Tibial nerve (tissue), 4 donors: ENCODE measurements at regions not wholly inside any gene's neighbourhood (a gene's known extent, or its start where the extent isn't known, plus 50 kb on each side); places are given as distances from the start of the nearest gene placed in this dataset.

Source experiments
- EP300 ChIP-seq, 2 donors: sonication (generic); formaldehyde crosslinking; IDR thresholded peaks; one replicate each; pipeline ENCODE4 v1.6.1; 2017; ENCODE audit warnings: antibody characterized with exemption in 2 of 2, mild to moderate bottlenecking in 1 of 2
- TF ChIP-seq, protein P1 (sequence below), 5 experiments: fragments of 200-600 bp in 3 of 5; fragments of 450-650 bp in 2 of 5; sonication (generic) in 3 of 5; IDR thresholded peaks; one replicate each; pipeline ENCODE4 v1.5.1; 2016 to 2019; ENCODE audit warnings: antibody characterized with exemption in 5 of 5, mild to moderate bottlenecking in 3 of 5, moderate library complexity in 2 of 5

DNA sequence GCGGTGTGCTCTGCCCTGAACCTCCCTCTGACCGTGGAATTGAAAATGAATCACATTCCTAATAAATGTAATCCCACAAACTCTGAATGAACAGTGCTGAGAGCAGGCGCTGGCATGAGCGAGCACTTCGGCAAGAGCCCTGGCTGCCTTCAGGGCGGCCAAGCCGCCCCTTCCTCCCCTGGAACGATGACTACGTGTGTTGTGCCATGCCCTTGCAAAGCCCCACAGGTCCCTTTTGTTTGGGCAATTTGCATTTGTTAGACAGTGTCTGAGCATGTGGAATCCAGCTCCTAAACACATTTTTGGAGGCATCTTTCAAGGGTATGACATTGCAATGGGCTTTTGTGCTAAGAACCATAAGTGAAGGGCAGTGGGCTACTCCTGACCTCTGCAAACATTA is 95.6 kb upstream of the MKI67 start:
- TF ChIP-seq, protein P1, sequence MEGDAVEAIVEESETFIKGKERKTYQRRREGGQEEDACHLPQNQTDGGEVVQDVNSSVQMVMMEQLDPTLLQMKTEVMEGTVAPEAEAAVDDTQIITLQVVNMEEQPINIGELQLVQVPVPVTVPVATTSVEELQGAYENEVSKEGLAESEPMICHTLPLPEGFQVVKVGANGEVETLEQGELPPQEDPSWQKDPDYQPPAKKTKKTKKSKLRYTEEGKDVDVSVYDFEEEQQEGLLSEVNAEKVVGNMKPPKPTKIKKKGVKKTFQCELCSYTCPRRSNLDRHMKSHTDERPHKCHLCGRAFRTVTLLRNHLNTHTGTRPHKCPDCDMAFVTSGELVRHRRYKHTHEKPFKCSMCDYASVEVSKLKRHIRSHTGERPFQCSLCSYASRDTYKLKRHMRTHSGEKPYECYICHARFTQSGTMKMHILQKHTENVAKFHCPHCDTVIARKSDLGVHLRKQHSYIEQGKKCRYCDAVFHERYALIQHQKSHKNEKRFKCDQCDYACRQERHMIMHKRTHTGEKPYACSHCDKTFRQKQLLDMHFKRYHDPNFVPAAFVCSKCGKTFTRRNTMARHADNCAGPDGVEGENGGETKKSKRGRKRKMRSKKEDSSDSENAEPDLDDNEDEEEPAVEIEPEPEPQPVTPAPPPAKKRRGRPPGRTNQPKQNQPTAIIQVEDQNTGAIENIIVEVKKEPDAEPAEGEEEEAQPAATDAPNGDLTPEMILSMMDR (IDR thresholded peaks at IDR 0.05): no peak
- TF ChIP-seq EP300 (IDR thresholded peaks at IDR 0.05): no peak
